GM20431 (cell line): ENCODE measurements at regions not wholly inside any gene's neighbourhood (a gene's known extent, or its start where the extent isn't known, plus 50 kb on each side); places are given as distances from the start of the nearest gene placed in this dataset.

Experiments
- in situ Hi-C: fragments of 300-500 bp; cut with MseI, MboI; formaldehyde crosslinking; loops from one replicate; pipeline ENCODE4 v1.15.0; 2020; ENCODE audit warnings: low sequenced_read_pairs; ENCODE audit not compliant: unreplicated experiment

DNA sequence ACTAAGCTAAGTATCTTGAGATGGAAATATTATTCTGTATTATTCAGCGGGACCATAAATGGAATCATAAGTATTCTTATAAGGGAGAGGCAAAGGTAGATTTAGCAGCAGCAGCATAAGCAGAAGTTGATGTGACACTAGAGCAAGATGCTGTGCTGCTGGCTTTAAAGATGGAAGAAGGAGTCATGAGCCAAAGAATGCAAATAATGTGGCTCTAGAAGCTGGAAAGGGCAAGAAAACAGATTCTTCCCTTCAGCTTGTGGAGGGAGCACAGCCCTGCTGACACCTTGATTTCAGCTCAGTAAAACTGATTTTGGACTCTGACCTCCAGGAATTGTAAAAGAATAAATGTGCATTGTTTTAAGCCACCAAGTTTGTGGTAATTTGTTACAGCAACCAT, 144.2 kb upstream of the ANKRD28 start:
- in situ Hi-C loops: no loop called here

- in situ Hi-C loops: no loop called here
These were observed 144.7 kb upstream of the ANKRD28 start for GRCh38 chr3:15942462-15942861.

DNA sequence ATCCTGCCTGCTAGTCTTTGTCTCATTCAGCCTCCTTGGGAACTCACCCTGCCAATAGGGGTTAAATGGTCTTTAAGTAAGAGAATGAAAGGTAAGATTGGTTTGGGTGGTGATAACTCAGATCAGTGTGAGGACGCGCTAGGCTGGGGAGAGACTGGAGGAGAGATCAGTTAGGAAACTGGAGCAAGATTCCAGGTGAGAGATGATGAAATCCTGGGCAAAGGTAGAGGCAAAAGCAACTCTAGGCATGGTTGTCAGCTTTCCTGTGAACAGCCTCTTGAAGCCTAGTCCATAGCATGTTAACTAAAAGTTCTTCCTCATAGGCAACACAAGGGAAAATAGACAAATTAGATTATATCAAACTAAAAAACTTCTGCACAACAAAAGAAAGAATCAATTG, 145.2 kb upstream of the ANKRD28 start:
- in situ Hi-C loops: no loop called here

DNA sequence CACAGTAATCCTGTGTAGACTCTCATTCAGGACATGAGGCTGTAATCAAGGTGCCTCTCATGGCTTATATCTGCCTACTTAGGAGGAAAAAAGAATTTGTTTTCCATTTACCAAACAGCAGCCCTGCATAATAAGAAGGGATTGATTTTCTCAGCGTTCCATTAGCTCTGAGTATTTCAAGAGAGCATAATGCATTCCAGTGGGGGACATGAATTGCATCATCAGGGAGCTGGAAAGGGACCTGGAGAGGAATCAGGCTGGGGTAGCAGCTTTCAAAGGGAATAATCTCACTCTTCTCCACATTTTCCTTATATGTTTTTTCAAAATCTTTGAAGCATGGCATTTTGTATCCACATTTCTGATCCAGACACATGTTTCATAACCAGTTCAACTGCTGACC, 150.6 kb upstream of the ANKRD28 start:
- in situ Hi-C loops: no loop called here

GRCh38 chr3:15952543-15953175, 154.9 kb upstream of the ANKRD28 start:
- in situ Hi-C loops: no loop called here

DNA sequence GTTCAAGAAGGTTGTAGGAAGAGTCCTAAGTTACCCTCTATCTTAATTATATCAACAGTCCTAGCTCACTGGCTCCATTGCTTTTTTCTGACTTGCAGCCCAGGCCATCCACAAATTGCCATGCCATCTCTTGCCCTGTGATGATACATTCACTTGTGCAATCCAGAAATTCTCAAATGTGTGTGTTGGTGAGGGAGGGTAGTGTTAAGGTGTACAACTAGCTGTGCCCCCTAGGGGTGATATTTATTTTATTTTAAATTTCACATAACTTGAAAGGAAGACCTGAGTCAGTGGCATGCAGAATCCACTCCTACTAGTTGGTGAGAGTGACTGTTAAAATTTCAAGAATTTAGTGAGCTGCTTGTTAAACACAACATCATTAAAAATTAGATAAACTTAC, 156.1 kb upstream of the ANKRD28 start:
- in situ Hi-C loops: no loop called here

DNA sequence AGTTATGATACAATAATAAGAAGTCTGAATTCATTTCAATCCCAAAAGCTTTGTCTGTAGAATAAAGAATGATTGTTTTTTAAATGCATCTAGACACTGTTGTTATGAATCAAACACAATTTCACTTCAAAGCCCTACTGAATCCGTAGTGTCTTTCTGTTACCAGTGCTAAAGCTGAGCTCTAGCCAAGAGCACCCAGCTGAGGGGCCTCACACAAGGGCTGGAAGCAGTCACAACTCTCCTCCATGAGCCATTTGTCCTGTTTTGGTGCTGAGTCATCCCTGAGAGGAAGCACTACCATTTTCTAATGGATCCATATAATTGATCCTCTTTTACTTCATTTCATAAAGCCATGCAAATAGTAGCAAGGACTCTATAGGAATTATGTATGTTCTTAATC, 158.2 kb upstream of the ANKRD28 start:
- in situ Hi-C loops: no loop called here

DNA sequence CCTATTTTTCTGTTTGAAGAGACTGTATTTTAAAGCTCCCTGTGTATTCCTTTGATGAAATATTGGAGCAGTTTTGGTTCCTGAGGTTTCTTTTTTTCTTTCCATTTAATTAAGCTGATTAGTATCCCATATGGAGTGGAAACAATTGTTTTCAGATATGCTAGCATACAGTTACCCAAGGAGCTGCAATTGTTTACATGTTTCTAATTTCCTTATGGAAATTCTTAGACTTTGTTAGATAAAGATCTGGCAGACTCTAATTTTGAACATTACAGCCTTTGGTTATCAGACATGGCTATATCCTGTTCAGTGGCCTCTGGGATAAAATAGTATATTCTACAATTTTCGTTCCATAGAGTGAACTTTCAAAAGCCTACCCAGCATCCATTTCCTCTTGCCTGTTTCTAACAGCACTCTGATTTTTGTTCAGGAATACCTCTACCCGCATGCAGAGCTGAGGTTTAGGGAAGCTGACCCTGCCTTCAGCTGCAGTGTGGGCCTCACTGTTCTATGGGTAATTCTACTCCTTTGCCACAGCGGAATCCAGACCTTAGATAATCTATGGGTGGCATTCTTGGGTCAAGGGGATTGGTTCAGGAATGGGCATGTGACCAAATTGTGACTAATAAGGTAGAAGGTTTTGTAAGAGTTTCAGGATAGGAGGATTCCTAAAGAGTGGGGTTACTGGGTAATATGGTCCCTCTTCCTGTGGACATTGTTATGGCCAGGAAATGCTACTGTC, 161.1 kb upstream of the ANKRD28 start:
- in situ Hi-C loops: no loop called here

DNA sequence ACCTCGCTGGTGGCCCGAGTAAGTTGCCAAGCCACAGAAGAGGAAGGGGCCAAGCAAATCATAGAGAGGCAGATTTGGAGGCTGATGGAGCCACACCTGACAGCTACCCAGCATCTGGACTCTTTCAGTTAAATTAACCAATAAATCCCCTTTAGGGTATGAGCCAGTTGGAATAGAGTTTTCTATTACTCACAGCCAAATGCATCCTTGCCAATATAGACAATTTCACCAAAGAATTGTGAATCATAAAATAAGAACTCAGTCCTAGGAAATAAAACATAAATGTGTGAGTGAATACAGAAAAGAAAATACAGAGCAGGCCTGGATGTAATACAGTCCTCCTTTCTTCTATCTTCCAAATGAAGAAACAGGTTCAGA, 161.6 kb upstream of the ANKRD28 start:
- in situ Hi-C loops: no loop called here

DNA sequence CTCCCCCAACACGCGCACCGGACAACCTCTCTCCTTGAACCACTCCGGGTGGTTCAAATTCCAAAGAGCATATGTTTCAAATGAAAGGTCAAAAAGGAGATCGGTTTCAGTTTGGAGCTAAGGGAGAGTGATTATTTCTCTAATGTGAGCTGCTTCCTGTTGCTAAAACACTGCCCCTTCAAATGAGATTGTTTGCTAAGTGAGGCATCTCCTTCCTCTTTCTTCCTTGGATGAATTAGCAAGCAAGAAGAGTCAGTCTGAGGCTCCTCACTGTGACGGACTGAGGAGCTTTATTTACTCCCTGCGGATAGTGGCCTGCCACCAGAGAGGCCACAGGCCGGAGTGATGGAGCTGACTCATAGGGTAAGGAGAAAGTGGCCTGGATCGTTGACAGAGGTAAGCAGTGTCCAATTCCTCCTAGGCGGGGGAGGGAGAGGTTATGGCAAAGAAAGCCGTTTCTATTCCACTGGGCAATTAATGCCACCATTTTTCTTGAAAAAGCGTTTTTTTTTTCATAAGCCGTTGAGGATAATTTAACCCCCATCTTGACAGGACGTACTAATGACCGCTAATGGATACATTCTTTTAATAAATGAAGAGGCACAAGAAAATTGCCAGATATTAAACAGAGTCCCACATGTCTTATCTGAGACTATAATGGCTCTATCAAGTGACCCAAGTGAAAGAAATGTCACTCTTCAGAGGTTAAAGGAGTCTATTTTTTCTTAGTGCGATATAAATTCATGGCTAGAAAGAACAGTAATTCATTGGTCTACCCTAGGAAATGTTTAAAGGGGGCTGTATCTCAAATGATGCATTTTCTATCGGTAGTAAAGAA, 167.0 kb upstream of the ANKRD28 start:
- in situ Hi-C loops: no loop called here

GRCh38 chr3:15967577-15967976, 169.8 kb upstream of the ANKRD28 start:
- in situ Hi-C loops: no loop called here

DNA sequence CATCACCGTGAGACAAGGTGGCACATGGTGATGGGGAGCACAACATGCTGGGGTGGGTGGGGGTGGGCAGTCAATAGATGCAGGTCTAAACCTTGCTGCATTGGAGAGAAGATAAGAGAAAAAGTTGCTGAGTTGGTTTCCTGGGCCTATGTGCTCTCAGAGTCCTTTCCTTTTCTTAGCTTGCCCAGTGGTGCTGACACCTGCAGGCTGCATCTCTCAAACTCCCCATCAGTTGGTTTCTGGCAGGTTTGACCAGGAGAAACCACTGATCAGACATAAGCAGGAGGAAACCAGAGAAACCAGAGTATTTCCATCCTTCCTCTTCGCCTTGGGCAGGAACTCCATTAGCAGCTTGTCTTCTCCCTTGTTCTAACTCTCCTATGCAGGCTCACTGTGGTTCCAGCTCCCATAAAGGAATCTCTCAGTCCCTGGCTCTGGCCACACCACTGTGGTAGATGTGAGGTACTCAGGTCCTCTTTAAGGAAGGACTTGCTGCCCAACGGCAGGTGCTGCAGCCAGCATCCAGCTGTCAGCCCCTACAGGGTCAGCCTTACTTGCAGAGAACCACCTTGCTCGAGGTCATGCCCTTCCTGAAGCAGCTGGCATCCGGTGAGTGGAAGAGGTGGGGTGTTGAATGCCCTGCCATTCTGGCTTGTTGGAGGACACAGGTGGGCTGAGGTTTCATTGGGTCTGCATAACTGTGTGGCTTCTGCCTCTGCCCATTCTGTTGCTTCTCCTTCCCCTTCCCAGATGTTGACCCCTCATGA, 172.3 kb upstream of the ANKRD28 start:
- in situ Hi-C loops: no loop called here

GRCh38 chr3:15973414-15973813, 175.6 kb upstream of the ANKRD28 start:
- in situ Hi-C loops: no loop called here

DNA sequence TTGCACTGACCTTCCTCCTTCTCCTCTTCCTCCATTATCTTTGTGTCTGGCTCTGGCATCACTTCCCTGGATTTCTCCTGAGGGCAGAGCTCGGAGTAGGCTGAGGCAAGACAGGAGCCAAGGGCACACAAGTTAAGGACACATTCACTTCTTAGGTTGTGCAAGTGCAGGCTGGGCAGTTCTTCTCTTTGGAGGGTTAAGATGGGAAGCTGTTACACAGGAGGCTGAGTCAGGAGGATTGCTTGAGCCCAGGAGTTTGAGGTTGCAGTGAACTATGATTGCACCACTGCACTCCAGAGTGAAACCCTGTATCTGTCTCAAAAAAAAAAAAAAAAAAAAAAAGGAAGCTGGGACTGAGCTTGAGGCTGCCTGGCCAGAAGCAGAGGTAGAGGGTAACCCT, 176.2 kb upstream of the ANKRD28 start:
- in situ Hi-C loops: no loop called here

- in situ Hi-C loops: no loop called here
These were observed 176.9 kb upstream of the ANKRD28 start for GRCh38 chr3:15974647-15975046.

- in situ Hi-C loops: no loop called here
These were observed 178.7 kb upstream of the ANKRD28 start for GRCh38 chr3:15976524-15976923.

DNA sequence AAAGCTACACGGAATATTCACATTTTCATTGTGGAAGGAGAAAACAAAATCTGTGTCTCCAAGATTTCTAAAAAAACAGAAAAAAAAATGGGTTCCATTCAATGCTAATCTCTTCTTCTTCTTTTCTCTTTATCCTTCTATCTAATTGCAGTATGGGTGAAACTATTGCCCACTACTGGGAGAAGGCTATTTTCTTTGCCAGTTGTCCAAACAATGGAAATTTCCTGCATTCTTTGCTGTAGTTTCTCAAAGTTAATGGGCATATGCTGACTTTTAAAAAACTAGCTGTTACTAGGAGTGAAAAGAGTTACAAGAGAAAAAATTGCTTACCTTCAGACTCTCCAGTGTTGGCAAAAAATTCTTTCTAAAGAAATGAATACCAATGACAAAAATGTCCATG, 179.3 kb upstream of the ANKRD28 start:
- in situ Hi-C loops: no loop called here

DNA sequence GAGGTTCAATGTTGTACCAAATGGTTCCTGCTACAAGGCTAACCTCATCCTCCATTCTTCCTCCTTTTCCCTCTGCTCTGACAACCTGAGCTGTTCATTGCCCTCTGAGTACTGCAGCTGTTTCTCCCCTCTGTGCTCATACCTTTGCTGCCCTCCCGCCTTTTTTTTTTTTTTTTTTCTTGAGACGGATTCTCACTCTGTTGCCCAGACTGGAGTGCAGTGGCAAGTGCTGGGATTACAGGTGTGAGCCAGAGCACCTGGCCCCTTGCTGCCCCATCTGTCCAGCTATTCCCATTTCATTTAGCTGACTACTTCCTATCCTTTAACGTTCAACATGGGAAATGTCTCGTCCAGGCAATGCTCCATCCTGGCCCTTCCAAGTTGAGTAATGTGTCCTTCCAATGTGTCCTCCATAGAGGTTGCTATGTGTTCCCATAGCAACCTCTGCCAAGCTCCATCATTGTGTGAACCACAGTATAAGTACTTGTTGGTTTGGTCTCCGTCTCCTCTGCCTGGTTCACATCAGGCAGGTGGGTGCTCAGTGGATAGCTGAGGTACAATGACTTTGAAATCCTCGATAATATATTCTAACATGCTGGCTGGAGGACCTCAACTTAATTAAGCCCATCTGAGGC, 179.9 kb upstream of the ANKRD28 start:
- in situ Hi-C loops: no loop called here

DNA sequence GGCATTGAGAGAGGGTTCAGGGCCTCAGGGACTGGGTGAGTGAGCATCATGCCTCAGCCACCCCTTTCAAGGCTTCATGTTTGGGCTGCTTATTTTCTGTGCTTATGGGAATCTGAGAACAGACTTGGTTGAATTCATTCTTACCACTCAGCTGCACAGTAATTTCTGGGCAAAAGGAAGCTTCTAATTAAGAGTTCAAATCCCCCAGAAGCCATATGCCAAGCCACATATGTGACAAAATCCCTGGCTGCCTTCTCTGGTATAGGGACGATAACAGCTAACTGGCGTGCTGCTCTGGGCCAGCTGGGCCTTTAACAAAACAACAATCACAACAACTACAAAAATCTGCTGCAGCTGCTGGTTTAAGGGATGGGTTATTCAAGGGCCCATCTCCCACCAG, 181.0 kb upstream of the ANKRD28 start:
- in situ Hi-C loops: no loop called here

DNA sequence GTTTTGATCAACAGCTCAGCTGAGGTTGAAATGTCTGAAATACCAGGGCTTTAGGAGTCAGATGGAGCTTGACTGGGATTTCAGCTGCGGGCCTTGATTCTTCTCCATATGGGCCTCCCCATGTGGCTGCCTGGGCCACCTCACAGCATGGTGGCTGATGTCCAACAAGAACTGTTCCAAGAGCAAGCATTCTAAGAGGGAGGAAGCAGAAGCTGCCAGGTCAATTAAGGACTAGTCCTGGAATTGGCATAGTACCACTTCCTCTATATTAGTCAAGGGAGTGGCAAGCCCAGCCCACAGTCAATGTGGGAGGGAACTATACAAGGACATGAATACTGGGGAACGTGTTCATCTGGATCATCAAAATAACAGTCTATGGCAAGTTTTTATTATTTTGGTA, 181.7 kb upstream of the ANKRD28 start:
- in situ Hi-C loops: no loop called here
